ENCODE measurements at regions not wholly inside any gene's neighbourhood (a gene's known extent, or its start where the extent isn't known, plus 50 kb on each side); places are given as distances from the start of the nearest gene placed in this dataset.

DNA sequence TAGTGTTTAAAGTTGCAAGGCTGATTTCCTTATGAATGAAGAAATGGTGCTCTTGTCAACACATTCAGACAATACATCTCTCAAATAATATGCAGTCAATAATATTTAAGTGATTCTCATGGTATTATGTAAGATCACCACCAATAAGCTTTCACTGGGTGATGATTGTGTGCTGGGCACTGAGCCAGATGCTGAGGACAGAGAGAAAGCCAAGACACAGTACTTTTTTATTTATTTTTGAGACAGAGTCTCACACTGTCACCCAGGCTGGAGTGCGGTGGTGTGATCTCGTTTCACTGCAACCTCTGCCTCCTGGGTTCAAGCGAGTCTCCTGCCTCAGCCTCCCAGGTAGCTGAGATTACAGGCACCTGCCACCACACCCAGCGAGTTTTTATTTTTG lies 130.6 kb upstream of the LSM8 start:
- no peaks in the 10 kb centered on the region for H3K79me2 ChIP-seq (ENCODE audit: low read length)
- no peak overlapping the region for H3K4me2 ChIP-seq (ENCODE audit: low read depth, low read length)
- H3K27ac ChIP-seq (ENCODE audit: low read length) = no peak overlapping the region
- H3K4me3 ChIP-seq (ENCODE audit: low read length) = no peak overlapping the region
- H4K20me1 ChIP-seq (ENCODE audit: insufficient read depth, low read length) = no peaks in the 10 kb centered on the region
- no peak overlapping the region for H3K9ac ChIP-seq (ENCODE audit: low read length)
- no peaks in the 10 kb centered on the region for H3K36me3 ChIP-seq (replicated peaks; ENCODE audit: insufficient read depth, low read length)
- TF ChIP-seq CTCF (IDR thresholded peaks at IDR 0.05; ENCODE audit: low read length) (no peak), EZH2phosphoT487 (IDR thresholded peaks at IDR 0.05; ENCODE audit: low read length) (no peak), EZH2 (optimal IDR thresholded peaks at IDR 0.05; ENCODE audit: low read depth, low read length) (no peak)
- H3F3A ChIP-seq (ENCODE audit: insufficient read depth, low read length) = no peaks in the 10 kb centered on the region
- H3K9me3 ChIP-seq (replicated peaks; ENCODE audit: insufficient read depth, low read length) = no peaks in the 10 kb centered on the region
- H2AFZ ChIP-seq (ENCODE audit: low read length) = no peak overlapping the region
- H3K4me1 ChIP-seq (ENCODE audit: low read length) = no peaks in the 10 kb centered on the region; the same call in 1 of the 2 replicates
- H3K27me3 ChIP-seq (replicated peaks; ENCODE audit: insufficient read depth, low read length) = no peaks in the 10 kb centered on the region
- H3K9me2 ChIP-seq (replicated peaks; ENCODE audit: insufficient read depth, low read length) = no peaks in the 10 kb centered on the region
- DNase-seq = no peak

DNA sequence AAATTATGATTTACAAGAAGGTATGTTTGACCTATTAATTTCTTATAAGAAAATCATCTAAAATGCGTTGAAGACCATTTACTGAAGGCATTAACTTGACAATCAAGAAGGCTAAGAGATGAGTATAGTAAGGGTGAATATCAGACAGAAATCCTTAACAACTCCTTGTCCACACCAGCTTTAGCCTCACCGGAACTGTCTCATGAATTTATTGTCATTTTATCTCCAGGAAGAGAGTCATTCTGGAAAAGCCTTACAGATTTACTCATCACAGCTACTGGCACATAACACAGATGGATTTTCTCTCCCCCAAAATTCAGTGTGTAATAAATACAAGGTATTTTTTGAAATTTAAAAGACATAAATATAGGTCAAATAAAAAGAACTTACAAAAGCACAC lies 129.4 kb upstream of the LSM8 start:
- TF ChIP-seq CTCF (IDR thresholded peaks at IDR 0.05; ENCODE audit: low read length) = no peak
- no peak for TF ChIP-seq EZH2phosphoT487 (IDR thresholded peaks at IDR 0.05; ENCODE audit: low read length)
- TF ChIP-seq EZH2 (optimal IDR thresholded peaks at IDR 0.05; ENCODE audit: low read depth, low read length) = no peak
- no peaks in the 10 kb centered on the region for H3K36me3 ChIP-seq (replicated peaks; ENCODE audit: insufficient read depth, low read length)
- H3K4me1 ChIP-seq (ENCODE audit: low read length) = no peaks in the 10 kb centered on the region; the same call in 1 of the 2 replicates
- no peaks in the 10 kb centered on the region for H3K9me2 ChIP-seq (replicated peaks; ENCODE audit: insufficient read depth, low read length)
- DNase-seq = no peak
- no peak overlapping the region for H3K4me2 ChIP-seq (ENCODE audit: low read depth, low read length)
- no peak overlapping the region for H3K9ac ChIP-seq (ENCODE audit: low read length)
- H3F3A ChIP-seq (ENCODE audit: insufficient read depth, low read length) = no peaks in the 10 kb centered on the region
- H3K4me3 ChIP-seq (ENCODE audit: low read length) = no peak overlapping the region
- H3K79me2 ChIP-seq (ENCODE audit: low read length) = no peaks in the 10 kb centered on the region
- no peaks in the 10 kb centered on the region for H3K9me3 ChIP-seq (replicated peaks; ENCODE audit: insufficient read depth, low read length)
- no peaks in the 10 kb centered on the region for H4K20me1 ChIP-seq (ENCODE audit: insufficient read depth, low read length)
- no peaks in the 10 kb centered on the region for H3K27me3 ChIP-seq (replicated peaks; ENCODE audit: insufficient read depth, low read length)
- H2AFZ ChIP-seq (ENCODE audit: low read length) = no peak overlapping the region
- no peak overlapping the region for H3K27ac ChIP-seq (ENCODE audit: low read length)

GRCh38 chr7:118055647-118056046 lies 128.3 kb upstream of the LSM8 start:
- no peak overlapping the region for H3K27ac ChIP-seq (ENCODE audit: low read length)
- H3K9me3 ChIP-seq (replicated peaks; ENCODE audit: insufficient read depth, low read length) = no peaks in the 10 kb centered on the region
- no peaks in the 10 kb centered on the region for H3K27me3 ChIP-seq (replicated peaks; ENCODE audit: insufficient read depth, low read length)
- H3F3A ChIP-seq (ENCODE audit: insufficient read depth, low read length) = no peaks in the 10 kb centered on the region
- no peak overlapping the region for H3K4me3 ChIP-seq (ENCODE audit: low read length)
- no peaks in the 10 kb centered on the region for H3K79me2 ChIP-seq (ENCODE audit: low read length)
- H3K4me1 ChIP-seq (ENCODE audit: low read length) = no peaks in the 10 kb centered on the region; the same call in 1 of the 2 replicates
- no peak overlapping the region for H2AFZ ChIP-seq (ENCODE audit: low read length)
- TF ChIP-seq CTCF (IDR thresholded peaks at IDR 0.05; ENCODE audit: low read length) (no peak), EZH2phosphoT487 (IDR thresholded peaks at IDR 0.05; ENCODE audit: low read length) (no peak), EZH2 (optimal IDR thresholded peaks at IDR 0.05; ENCODE audit: low read depth, low read length) (no peak)
- DNase-seq = no peak
- no peaks in the 10 kb centered on the region for H4K20me1 ChIP-seq (ENCODE audit: insufficient read depth, low read length)
- no peaks in the 10 kb centered on the region for H3K9me2 ChIP-seq (replicated peaks; ENCODE audit: insufficient read depth, low read length)
- no peak overlapping the region for H3K4me2 ChIP-seq (ENCODE audit: low read depth, low read length)
- H3K36me3 ChIP-seq (replicated peaks; ENCODE audit: insufficient read depth, low read length) = no peaks in the 10 kb centered on the region
- H3K9ac ChIP-seq (ENCODE audit: low read length) = no peak overlapping the region

All from MM.1S (cell line).